OCI-LY3 (cell line): ENCODE measurements at regions not wholly inside any gene's neighbourhood (a gene's known extent, or its start where the extent isn't known, plus 50 kb on each side); places are given as distances from the start of the nearest gene placed in this dataset.

Source experiments
- H2AFZ ChIP-seq: fragments of 200-600, 300-600 bp; shearing (Covaris generic); 2 replicates; pipeline ENCODE4 v1.6.0; 2014; ENCODE audit warnings: antibody characterized with exemption, low read depth, low read length
- H3K27ac ChIP-seq: fragments of 200-600, 300-600 bp; sonication (generic); 2 replicates; pipeline ENCODE4 v1.5.1; 2014; ENCODE audit warnings: mild to moderate bottlenecking, low read length, moderate library complexity, mixed read lengths
- H3K27me3 ChIP-seq: fragments of 200-600, 300-600 bp; sonication (generic); 2 replicates; pipeline ENCODE4 v1.6.1; 2014; ENCODE audit warnings: low read depth, low read length, mixed read lengths
- H3K36me3 ChIP-seq: fragments of 200-600, 300-600 bp; sonication (generic); replicated peaks from 2 replicates; pipeline ENCODE3; 2014; ENCODE audit warnings: low read depth, low read length, mixed read lengths
- H3K4me1 ChIP-seq: fragments of 300-600, 200-600 bp; sonication (generic); 2 replicates; pipeline ENCODE4 v1.6.1; 2014; ENCODE audit warnings: low read length, mixed read lengths
- H3K4me2 ChIP-seq: fragments of 200-600, 300-600 bp; sonication (generic); 2 replicates; pipeline ENCODE4 v1.6.1; 2014; ENCODE audit warnings: low read length, mixed read lengths
- H3K4me3 ChIP-seq: fragments of 300-600, 200-600 bp; sonication (generic); 2 replicates; pipeline ENCODE4 v1.5.1; 2014; ENCODE audit warnings: antibody characterized with exemption, mild to moderate bottlenecking, low read length, moderate library complexity
- H3K79me2 ChIP-seq: fragments of 300-600, 200-600 bp; shearing (Covaris generic); 2 replicates; pipeline ENCODE4 v1.6.1; 2014; ENCODE audit warnings: mild to moderate bottlenecking, low read length, mixed read lengths
- H3K9ac ChIP-seq: fragments of 300-600, 200-600 bp; shearing (Covaris generic); 2 replicates; pipeline ENCODE4 v1.6.0; 2014; ENCODE audit warnings: mild to moderate bottlenecking, low read length, moderate library complexity
- H3K9me3 ChIP-seq: fragments of 200-600, 300-600 bp; shearing (Covaris generic); 2 replicates; pipeline ENCODE4 v1.6.1; 2014; ENCODE audit warnings: low read length, mixed read lengths; ENCODE audit not compliant: insufficient read depth
- H4K20me1 ChIP-seq: fragments of 200-600, 300-600 bp; sonication (generic); 2 replicates; pipeline ENCODE4 v1.6.1; 2016; ENCODE audit warnings: low read length, mixed read lengths; ENCODE audit not compliant: insufficient read depth
- CTCF ChIP-seq: fragments of 200-600, 300-600 bp; sonication (generic); IDR thresholded peaks from 2 replicates; pipeline ENCODE4 v1.5.1; 2014; ENCODE audit warnings: antibody characterized with exemption, low read length, low read depth
- EZH2phosphoT487 ChIP-seq: fragments of 200-600 bp; shearing (Covaris generic); IDR thresholded peaks from 2 replicates; pipeline ENCODE4 v1.6.1; 2018; ENCODE audit warnings: antibody characterized with exemption, mixed run types, low read depth

GRCh38 chr7:116354171-116354545 is 143.8 kb downstream of the TES start:
- Histone ChIP-seq H4K20me1 (no peaks in the 10 kb centered on the region), H3K4me3 (no peak overlapping the region), H3K79me2 (no peaks in the 10 kb centered on the region), H3K36me3 (no peaks in the 10 kb centered on the region), H2AFZ (no peak overlapping the region), H3K27ac (no peak overlapping the region), H3K9me3 (no peaks in the 10 kb centered on the region), H3K27me3 (no peaks in the 10 kb centered on the region), H3K4me2 (no peak overlapping the region), H3K4me1 (no peaks in the 10 kb centered on the region), H3K9ac (no peak overlapping the region)
- TF ChIP-seq EZH2phosphoT487 (no peak), CTCF (no peak)

- Histone ChIP-seq H3K79me2 (no peaks in the 10 kb centered on the region), H3K4me1 (no peaks in the 10 kb centered on the region), H4K20me1 (no peaks in the 10 kb centered on the region), H2AFZ (no peak overlapping the region), H3K4me3 (no peak overlapping the region), H3K27ac (no peak overlapping the region), H3K36me3 (no peaks in the 10 kb centered on the region), H3K4me2 (no peak overlapping the region), H3K9me3 (no peaks in the 10 kb centered on the region), H3K27me3 (no peaks in the 10 kb centered on the region), H3K9ac (no peak overlapping the region)
- no peak for TF ChIP-seq EZH2phosphoT487
- TF ChIP-seq CTCF: no peak
These were observed 144.4 kb downstream of the TES start for GRCh38 chr7:116354546-116355423.

- no peak overlapping the region for H3K27ac ChIP-seq
- H3K4me1 ChIP-seq: no peaks in the 10 kb centered on the region
- no peaks in the 10 kb centered on the region for H4K20me1 ChIP-seq
- no peak overlapping the region for H3K4me3 ChIP-seq
- TF ChIP-seq CTCF: no peak
- no peak for TF ChIP-seq EZH2phosphoT487
- no peaks in the 10 kb centered on the region for H3K36me3 ChIP-seq
- no peak overlapping the region for H3K9ac ChIP-seq
- no peaks in the 10 kb centered on the region for H3K79me2 ChIP-seq
- H3K4me2 ChIP-seq: no peak overlapping the region
- H3K9me3 ChIP-seq: no peaks in the 10 kb centered on the region
- H2AFZ ChIP-seq: no peak overlapping the region
- no peaks in the 10 kb centered on the region for H3K27me3 ChIP-seq
These were observed 144.1 kb upstream of the CAV2 start for GRCh38 chr7:116355424-116355765.

GRCh38 chr7:116356333-116356965 is 143.1 kb upstream of the CAV2 start:
- no peak overlapping the region for H3K4me2 ChIP-seq
- no peak overlapping the region for H3K27ac ChIP-seq
- TF ChIP-seq EZH2phosphoT487: no peak
- TF ChIP-seq CTCF: no peak
- H2AFZ ChIP-seq: no peak overlapping the region
- H3K27me3 ChIP-seq: no peaks in the 10 kb centered on the region
- H3K36me3 ChIP-seq: no peaks in the 10 kb centered on the region
- H3K9ac ChIP-seq: no peak overlapping the region
- no peaks in the 10 kb centered on the region for H3K79me2 ChIP-seq
- H3K4me1 ChIP-seq: no peaks in the 10 kb centered on the region
- H3K9me3 ChIP-seq: no peaks in the 10 kb centered on the region
- no peak overlapping the region for H3K4me3 ChIP-seq
- no peaks in the 10 kb centered on the region for H4K20me1 ChIP-seq
